K562 (cell line): ENCODE measurements at regions not wholly inside any gene's neighbourhood (a gene's known extent, or its start where the extent isn't known, plus 50 kb on each side); places are given as distances from the start of the nearest gene placed in this dataset.

Experiments used
- RBM14 ChIP-seq: fragments of 200-400 bp; formaldehyde crosslinking; IDR thresholded peaks from 2 replicates; pipeline ENCODE4 v1.6.1; 2018; ENCODE audit warnings: low read depth, mild to moderate bottlenecking, low read length, moderate library complexity, borderline replicate concordance; ENCODE audit not compliant: insufficient read depth
- STAG1 ChIP-seq: sonication (generic); formaldehyde crosslinking; IDR thresholded peaks from 2 replicates; pipeline ENCODE4 v1.5.0; 2020; ENCODE audit warnings: missing genetic modification reagents, borderline replicate concordance
- TCFL5 ChIP-seq: fragments of 250-450 bp; sonication (Bioruptor Pico); conservative IDR thresholded peaks from 2 replicates; pipeline ENCODE4 v1.6.1; 2021; ENCODE audit warnings: mild to moderate bottlenecking, moderate library complexity, matching md5 sums
- TGIF2 ChIP-seq: sonication (generic); formaldehyde crosslinking; IDR thresholded peaks from 2 replicates; pipeline ENCODE4 v1.8.1; 2022; ENCODE audit warnings: mild to moderate bottlenecking, missing genetic modification reagents, moderate library complexity
- TF ChIP-seq, protein P1 (sequence below): fragments of 450-650 bp; IDR thresholded peaks from 2 replicates; pipeline ENCODE4 v1.6.1; 2016; ENCODE audit warnings: mild to moderate bottlenecking, moderate library complexity
- TF ChIP-seq, protein P2 (sequence below): IDR thresholded peaks from 2 replicates; pipeline ENCODE4 v1.6.1; 2012; ENCODE audit warnings: low read depth, low read length, improper control_type of control experiment, borderline replicate concordance
- TF ChIP-seq, protein P3 (sequence below), 2 experiments: IDR thresholded peaks in 1 of 2; conservative IDR thresholded peaks in 1 of 2; 2 replicates each; pipeline ENCODE4 v1.6.1; 2016; ENCODE audit warnings: low read depth in 2 of 2, mild to moderate bottlenecking in 1 of 2, missing compliant biosample characterization in 1 of 2, missing genetic modification characterization in 1 of 2, moderate library complexity in 1 of 2
- TF ChIP-seq, protein P4 (sequence below): fragments of 450-650 bp; IDR thresholded peaks from 2 replicates; pipeline ENCODE4 v1.6.1; 2016; ENCODE audit warnings: antibody characterized with exemption

DNA sequence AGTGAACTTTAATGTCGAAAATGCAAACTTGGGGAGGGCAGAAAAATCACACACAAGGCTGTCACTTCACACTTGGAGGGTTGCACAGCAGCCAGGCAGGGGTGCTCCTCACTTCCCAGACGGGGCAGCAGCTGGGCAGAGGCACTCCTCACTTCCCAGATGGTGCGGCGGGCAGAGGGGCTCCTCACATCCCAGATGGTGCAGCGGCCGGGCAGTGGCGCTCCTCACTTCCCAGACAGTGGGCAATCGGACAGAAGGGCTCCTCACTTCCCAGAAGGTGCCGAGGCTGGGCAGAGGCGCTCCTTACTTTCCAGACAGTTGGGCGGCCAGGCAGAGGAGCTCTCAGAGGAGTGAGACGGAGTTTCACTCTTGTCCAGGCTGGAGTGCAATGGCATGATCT lies 90.6 kb downstream of the HMGB3 start (continued):
- TF ChIP-seq, protein P1, sequence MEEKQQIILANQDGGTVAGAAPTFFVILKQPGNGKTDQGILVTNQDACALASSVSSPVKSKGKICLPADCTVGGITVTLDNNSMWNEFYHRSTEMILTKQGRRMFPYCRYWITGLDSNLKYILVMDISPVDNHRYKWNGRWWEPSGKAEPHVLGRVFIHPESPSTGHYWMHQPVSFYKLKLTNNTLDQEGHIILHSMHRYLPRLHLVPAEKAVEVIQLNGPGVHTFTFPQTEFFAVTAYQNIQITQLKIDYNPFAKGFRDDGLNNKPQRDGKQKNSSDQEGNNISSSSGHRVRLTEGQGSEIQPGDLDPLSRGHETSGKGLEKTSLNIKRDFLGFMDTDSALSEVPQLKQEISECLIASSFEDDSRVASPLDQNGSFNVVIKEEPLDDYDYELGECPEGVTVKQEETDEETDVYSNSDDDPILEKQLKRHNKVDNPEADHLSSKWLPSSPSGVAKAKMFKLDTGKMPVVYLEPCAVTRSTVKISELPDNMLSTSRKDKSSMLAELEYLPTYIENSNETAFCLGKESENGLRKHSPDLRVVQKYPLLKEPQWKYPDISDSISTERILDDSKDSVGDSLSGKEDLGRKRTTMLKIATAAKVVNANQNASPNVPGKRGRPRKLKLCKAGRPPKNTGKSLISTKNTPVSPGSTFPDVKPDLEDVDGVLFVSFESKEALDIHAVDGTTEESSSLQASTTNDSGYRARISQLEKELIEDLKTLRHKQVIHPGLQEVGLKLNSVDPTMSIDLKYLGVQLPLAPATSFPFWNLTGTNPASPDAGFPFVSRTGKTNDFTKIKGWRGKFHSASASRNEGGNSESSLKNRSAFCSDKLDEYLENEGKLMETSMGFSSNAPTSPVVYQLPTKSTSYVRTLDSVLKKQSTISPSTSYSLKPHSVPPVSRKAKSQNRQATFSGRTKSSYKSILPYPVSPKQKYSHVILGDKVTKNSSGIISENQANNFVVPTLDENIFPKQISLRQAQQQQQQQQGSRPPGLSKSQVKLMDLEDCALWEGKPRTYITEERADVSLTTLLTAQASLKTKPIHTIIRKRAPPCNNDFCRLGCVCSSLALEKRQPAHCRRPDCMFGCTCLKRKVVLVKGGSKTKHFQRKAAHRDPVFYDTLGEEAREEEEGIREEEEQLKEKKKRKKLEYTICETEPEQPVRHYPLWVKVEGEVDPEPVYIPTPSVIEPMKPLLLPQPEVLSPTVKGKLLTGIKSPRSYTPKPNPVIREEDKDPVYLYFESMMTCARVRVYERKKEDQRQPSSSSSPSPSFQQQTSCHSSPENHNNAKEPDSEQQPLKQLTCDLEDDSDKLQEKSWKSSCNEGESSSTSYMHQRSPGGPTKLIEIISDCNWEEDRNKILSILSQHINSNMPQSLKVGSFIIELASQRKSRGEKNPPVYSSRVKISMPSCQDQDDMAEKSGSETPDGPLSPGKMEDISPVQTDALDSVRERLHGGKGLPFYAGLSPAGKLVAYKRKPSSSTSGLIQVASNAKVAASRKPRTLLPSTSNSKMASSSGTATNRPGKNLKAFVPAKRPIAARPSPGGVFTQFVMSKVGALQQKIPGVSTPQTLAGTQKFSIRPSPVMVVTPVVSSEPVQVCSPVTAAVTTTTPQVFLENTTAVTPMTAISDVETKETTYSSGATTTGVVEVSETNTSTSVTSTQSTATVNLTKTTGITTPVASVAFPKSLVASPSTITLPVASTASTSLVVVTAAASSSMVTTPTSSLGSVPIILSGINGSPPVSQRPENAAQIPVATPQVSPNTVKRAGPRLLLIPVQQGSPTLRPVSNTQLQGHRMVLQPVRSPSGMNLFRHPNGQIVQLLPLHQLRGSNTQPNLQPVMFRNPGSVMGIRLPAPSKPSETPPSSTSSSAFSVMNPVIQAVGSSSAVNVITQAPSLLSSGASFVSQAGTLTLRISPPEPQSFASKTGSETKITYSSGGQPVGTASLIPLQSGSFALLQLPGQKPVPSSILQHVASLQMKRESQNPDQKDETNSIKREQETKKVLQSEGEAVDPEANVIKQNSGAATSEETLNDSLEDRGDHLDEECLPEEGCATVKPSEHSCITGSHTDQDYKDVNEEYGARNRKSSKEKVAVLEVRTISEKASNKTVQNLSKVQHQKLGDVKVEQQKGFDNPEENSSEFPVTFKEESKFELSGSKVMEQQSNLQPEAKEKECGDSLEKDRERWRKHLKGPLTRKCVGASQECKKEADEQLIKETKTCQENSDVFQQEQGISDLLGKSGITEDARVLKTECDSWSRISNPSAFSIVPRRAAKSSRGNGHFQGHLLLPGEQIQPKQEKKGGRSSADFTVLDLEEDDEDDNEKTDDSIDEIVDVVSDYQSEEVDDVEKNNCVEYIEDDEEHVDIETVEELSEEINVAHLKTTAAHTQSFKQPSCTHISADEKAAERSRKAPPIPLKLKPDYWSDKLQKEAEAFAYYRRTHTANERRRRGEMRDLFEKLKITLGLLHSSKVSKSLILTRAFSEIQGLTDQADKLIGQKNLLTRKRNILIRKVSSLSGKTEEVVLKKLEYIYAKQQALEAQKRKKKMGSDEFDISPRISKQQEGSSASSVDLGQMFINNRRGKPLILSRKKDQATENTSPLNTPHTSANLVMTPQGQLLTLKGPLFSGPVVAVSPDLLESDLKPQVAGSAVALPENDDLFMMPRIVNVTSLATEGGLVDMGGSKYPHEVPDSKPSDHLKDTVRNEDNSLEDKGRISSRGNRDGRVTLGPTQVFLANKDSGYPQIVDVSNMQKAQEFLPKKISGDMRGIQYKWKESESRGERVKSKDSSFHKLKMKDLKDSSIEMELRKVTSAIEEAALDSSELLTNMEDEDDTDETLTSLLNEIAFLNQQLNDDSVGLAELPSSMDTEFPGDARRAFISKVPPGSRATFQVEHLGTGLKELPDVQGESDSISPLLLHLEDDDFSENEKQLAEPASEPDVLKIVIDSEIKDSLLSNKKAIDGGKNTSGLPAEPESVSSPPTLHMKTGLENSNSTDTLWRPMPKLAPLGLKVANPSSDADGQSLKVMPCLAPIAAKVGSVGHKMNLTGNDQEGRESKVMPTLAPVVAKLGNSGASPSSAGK = no peak
- TF ChIP-seq, protein P2, sequence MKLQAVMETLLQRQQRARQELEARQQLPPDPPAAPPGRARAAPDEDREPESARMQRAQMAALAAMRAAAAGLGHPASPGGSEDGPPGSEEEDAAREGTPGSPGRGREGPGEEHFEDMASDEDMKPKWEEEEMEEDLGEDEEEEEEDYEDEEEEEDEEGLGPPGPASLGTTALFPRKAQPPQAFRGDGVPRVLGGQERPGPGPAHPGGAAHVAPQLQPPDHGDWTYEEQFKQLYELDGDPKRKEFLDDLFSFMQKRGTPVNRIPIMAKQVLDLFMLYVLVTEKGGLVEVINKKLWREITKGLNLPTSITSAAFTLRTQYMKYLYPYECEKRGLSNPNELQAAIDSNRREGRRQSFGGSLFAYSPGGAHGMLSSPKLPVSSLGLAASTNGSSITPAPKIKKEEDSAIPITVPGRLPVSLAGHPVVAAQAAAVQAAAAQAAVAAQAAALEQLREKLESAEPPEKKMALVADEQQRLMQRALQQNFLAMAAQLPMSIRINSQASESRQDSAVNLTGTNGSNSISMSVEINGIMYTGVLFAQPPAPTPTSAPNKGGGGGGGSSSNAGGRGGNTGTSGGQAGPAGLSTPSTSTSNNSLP = no peak
- TF ChIP-seq, protein P3, sequence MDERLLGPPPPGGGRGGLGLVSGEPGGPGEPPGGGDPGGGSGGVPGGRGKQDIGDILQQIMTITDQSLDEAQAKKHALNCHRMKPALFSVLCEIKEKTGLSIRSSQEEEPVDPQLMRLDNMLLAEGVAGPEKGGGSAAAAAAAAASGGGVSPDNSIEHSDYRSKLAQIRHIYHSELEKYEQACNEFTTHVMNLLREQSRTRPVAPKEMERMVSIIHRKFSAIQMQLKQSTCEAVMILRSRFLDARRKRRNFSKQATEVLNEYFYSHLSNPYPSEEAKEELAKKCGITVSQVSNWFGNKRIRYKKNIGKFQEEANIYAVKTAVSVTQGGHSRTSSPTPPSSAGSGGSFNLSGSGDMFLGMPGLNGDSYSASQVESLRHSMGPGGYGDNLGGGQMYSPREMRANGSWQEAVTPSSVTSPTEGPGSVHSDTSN (CRISPR knock-in tag; IDR thresholded peaks at IDR 0.05; ENCODE audit: low read depth) = no peak
- TF ChIP-seq, protein P3 (tag; conservative IDR thresholded peaks at IDR 0.05; ENCODE audit: low read depth) = no peak
- TF ChIP-seq TGIF2 (CRISPR knock-in tag) (no peak), RBM14 (no peak), TCFL5 (CRISPR knock-in tag) (no peak), STAG1 (no peak)
- TF ChIP-seq, protein P4, sequence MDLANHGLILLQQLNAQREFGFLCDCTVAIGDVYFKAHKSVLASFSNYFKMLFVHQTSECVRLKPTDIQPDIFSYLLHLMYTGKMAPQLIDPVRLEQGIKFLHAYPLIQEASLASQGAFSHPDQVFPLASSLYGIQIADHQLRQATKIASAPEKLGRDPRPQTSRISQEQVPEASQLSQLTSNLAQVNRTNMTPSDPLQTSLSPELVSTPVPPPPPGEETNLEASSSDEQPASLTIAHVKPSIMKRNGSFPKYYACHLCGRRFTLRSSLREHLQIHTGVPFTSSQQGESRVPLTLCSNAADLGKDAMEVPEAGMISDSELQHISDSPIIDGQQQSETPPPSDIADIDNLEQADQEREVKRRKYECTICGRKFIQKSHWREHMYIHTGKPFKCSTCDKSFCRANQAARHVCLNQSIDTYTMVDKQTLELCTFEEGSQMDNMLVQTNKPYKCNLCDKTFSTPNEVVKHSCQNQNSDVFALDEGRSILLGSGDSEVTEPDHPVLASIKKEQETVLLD = no peak
